ENCODE measurements at regions not wholly inside any gene's neighbourhood (a gene's known extent, or its start where the extent isn't known, plus 50 kb on each side); places are given as distances from the start of the nearest gene placed in this dataset.

GRCh38 chr7:53642361-53642760 is 606.9 kb downstream of the POM121L12 start:
- H3K9me3 ChIP-seq (replicated peaks in 1 of 3), result no peaks in the 10 kb centered on the region
- no peaks in the 10 kb centered on the region for H3K4me1 ChIP-seq (replicated peaks in 1 of 2)
- 75 to 78% (median 77%) methylated on average over 4 of the region's 4 CpGs for WGBS, 4 donors
- no peak for DNase-seq
- no peak overlapping the region for H3K4me3 ChIP-seq
- intact Hi-C loops (cut with DNase I), result no loop called here
- TF ChIP-seq CTCF (IDR thresholded peaks at IDR 0.05) (no peak), POLR2A (IDR thresholded peaks at IDR 0.05) (no peak)
- no peaks in the 10 kb centered on the region for H3K36me3 ChIP-seq (replicated peaks in 1 of 2)
- H3K27ac ChIP-seq, result no peak overlapping the region
- no peaks in the 10 kb centered on the region for H3K27me3 ChIP-seq

- TF ChIP-seq CTCF (IDR thresholded peaks at IDR 0.05) (no peak), POLR2A (IDR thresholded peaks at IDR 0.05) (no peak)
- no peak for DNase-seq
- Histone ChIP-seq H3K36me3 (replicated peaks in 1 of 2) (no peaks in the 10 kb centered on the region), H3K4me3 (no peak overlapping the region), H3K9me3 (replicated peaks in 1 of 3) (no peaks in the 10 kb centered on the region), H3K27me3 (no peaks in the 10 kb centered on the region), H3K4me1 (replicated peaks in 1 of 2) (no peaks in the 10 kb centered on the region), H3K27ac (no peak overlapping the region)
- WGBS, 4 donors, result 67 to 75% (median 68%) methylated on average over 2 of the region's 2 CpGs
- intact Hi-C loops (cut with DNase I), result no loop called here
Measured at GRCh38 chr7:53642866-53643265, 607.4 kb downstream of the POM121L12 start.

GRCh38 chr7:53656881-53657280 is 621.4 kb downstream of the POM121L12 start:
- TF ChIP-seq POLR2A (IDR thresholded peaks at IDR 0.05) (no peak), CTCF (IDR thresholded peaks at IDR 0.05) (no peak)
- H3K9me3 ChIP-seq (replicated peaks in 1 of 3), result no peaks in the 10 kb centered on the region

GRCh38 chr7:53657586-53657985 is 622.2 kb downstream of the POM121L12 start:
- H3K9me3 ChIP-seq (replicated peaks in 1 of 3), result no peaks in the 10 kb centered on the region
- H3K4me3 ChIP-seq, result no peak overlapping the region
- WGBS, 4 donors, result 54 to 76% (median 68%) methylated on average over 1 of the region's 1 CpG
- intact Hi-C loops (cut with DNase I), result no loop called here
- no peak overlapping the region for H3K27ac ChIP-seq
- no peak for DNase-seq
- H3K27me3 ChIP-seq, result no peaks in the 10 kb centered on the region
- no peaks in the 10 kb centered on the region for H3K36me3 ChIP-seq (replicated peaks in 1 of 2)
- TF ChIP-seq POLR2A (IDR thresholded peaks at IDR 0.05) (no peak), CTCF (IDR thresholded peaks at IDR 0.05) (no peak)
- no peaks in the 10 kb centered on the region for H3K4me1 ChIP-seq (replicated peaks in 1 of 2)

More at GRCh38 chr7:53656881-53657280, 621.4 kb downstream of the POM121L12 start:
- no peaks in the 10 kb centered on the region for H3K27me3 ChIP-seq
- H3K4me1 ChIP-seq (replicated peaks in 1 of 2), result no peaks in the 10 kb centered on the region
- H3K36me3 ChIP-seq (replicated peaks in 1 of 2), result no peaks in the 10 kb centered on the region
- no peak for DNase-seq
- H3K27ac ChIP-seq, result no peak overlapping the region
- intact Hi-C loops (cut with DNase I), result no loop called here
- H3K4me3 ChIP-seq, result no peak overlapping the region
- 77 to 95% (median 87%) methylated on average over 1 of the region's 1 CpG for WGBS, 4 donors

Measured in adrenal gland (tissue), 9 donors.